ENCODE measurements at regions not wholly inside any gene's neighbourhood (a gene's known extent, or its start where the extent isn't known, plus 50 kb on each side); places are given as distances from the start of the nearest gene placed in this dataset.

- CTCF ChIA-PET = no interaction called here
- no peak overlapping the region for H3K27ac Mint-ChIP-seq
- DNase-seq = no peak
- H3K4me3 Mint-ChIP-seq = no peak overlapping the region
- no peaks in the 10 kb centered on the region for H3K27me3 Mint-ChIP-seq
- peaks cover 21% of the 10 kb centered on the region for H3K36me3 Mint-ChIP-seq
- peaks cover 39% of the 10 kb centered on the region for H3K4me1 Mint-ChIP-seq
- peaks cover 11% of the 10 kb centered on the region for H3K9me3 Mint-ChIP-seq
Measured at GRCh38 chr7:115137816-115138215, 215.9 kb downstream of the MDFIC start.

- DNase-seq = no peak
- Mint-ChIP-seq H3K4me1 (peaks cover 46% of the 10 kb centered on the region), H3K27ac (peak overlapping the region; percentile 16), H3K9me3 (peaks cover 19% of the 10 kb centered on the region), H3K36me3 (peaks cover 26% of the 10 kb centered on the region), H3K4me3 (no peak overlapping the region), H3K27me3 (no peaks in the 10 kb centered on the region)
- CTCF ChIA-PET = no interaction called here
Measured at GRCh38 chr7:115136796-115137443, 215.0 kb downstream of the MDFIC start.

GRCh38 chr7:115135769-115136410 lies 214.0 kb downstream of the MDFIC start:
- Mint-ChIP-seq H3K27ac (peak overlapping the region; percentile 82), H3K27me3 (no peaks in the 10 kb centered on the region), H3K9me3 (peaks cover 27% of the 10 kb centered on the region), H3K36me3 (peaks cover 31% of the 10 kb centered on the region), H3K4me3 (no peak overlapping the region), H3K4me1 (peaks cover 46% of the 10 kb centered on the region)
- DNase-seq = peak; percentile 25
- CTCF ChIA-PET = no interaction called here

- DNase-seq = no peak
- Mint-ChIP-seq H3K4me1 (peaks cover 46% of the 10 kb centered on the region), H3K27ac (peak overlapping the region; percentile 82), H3K27me3 (no peaks in the 10 kb centered on the region), H3K9me3 (peaks cover 29% of the 10 kb centered on the region), H3K36me3 (peaks cover 29% of the 10 kb centered on the region), H3K4me3 (no peak overlapping the region)
- CTCF ChIA-PET = no interaction called here
Measured at GRCh38 chr7:115135146-115135545, 213.3 kb downstream of the MDFIC start.

DNA sequence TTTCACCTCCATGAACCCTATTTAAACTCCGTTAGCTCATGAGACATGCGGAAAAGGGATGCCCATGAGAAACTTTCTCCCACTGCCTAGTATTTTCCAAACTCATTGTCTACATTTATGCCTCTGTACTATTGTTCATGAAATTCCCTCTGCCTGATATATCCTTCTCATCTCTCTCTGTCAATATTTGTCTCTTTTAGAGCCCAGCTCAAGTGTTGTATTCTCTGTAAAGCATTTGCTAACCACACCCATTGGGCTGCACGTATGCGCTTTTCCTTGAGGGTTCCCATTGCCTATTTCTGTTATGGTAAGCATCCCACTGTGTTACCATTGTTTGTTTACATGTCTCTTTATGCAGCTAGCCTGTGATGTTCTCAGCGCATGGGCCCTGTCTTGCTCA lies 211.4 kb downstream of the MDFIC start:
- Mint-ChIP-seq H3K4me1 (peaks cover 46% of the 10 kb centered on the region), H3K27me3 (no peaks in the 10 kb centered on the region), H3K36me3 (peaks cover 29% of the 10 kb centered on the region), H3K9me3 (peaks cover 26% of the 10 kb centered on the region), H3K27ac (no peak overlapping the region), H3K4me3 (no peak overlapping the region)
- DNase-seq = no peak
- CTCF ChIA-PET = no interaction called here

- H3K4me1 Mint-ChIP-seq = peaks cover 47% of the 10 kb centered on the region
- H3K36me3 Mint-ChIP-seq = peaks cover 29% of the 10 kb centered on the region
- DNase-seq = no peak
- H3K4me3 Mint-ChIP-seq = no peak overlapping the region
- no peak overlapping the region for H3K27ac Mint-ChIP-seq
- CTCF ChIA-PET = no interaction called here
- no peaks in the 10 kb centered on the region for H3K27me3 Mint-ChIP-seq
- H3K9me3 Mint-ChIP-seq = peaks cover 26% of the 10 kb centered on the region
Measured at GRCh38 chr7:115132096-115132495, 210.2 kb downstream of the MDFIC start.

DNA sequence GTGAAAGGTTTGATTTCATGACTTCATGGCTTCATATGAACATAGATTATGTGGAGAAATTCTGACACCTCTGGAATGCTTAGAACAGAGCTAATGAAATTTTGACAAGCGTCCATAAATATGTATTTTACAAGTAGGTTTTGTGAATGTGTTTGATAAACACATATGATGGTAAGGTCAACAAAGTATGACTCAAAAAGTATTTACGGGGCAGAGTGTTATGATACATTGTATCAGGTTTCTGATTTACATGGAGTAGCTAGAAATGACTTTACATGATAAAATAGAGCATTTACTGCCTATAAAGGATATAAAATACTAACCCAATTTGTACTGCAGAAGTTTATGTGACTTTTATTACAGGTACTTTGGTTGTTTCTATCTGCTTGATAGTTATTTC lies 206.3 kb downstream of the MDFIC start:
- no peak overlapping the region for H3K27ac Mint-ChIP-seq
- CTCF ChIA-PET = no interaction called here
- no peak for DNase-seq
- no peak overlapping the region for H3K4me3 Mint-ChIP-seq
- no peaks in the 10 kb centered on the region for H3K27me3 Mint-ChIP-seq
- peaks cover 19% of the 10 kb centered on the region for H3K9me3 Mint-ChIP-seq
- H3K36me3 Mint-ChIP-seq = peaks cover 13% of the 10 kb centered on the region
- peaks cover 17% of the 10 kb centered on the region for H3K4me1 Mint-ChIP-seq

DNA sequence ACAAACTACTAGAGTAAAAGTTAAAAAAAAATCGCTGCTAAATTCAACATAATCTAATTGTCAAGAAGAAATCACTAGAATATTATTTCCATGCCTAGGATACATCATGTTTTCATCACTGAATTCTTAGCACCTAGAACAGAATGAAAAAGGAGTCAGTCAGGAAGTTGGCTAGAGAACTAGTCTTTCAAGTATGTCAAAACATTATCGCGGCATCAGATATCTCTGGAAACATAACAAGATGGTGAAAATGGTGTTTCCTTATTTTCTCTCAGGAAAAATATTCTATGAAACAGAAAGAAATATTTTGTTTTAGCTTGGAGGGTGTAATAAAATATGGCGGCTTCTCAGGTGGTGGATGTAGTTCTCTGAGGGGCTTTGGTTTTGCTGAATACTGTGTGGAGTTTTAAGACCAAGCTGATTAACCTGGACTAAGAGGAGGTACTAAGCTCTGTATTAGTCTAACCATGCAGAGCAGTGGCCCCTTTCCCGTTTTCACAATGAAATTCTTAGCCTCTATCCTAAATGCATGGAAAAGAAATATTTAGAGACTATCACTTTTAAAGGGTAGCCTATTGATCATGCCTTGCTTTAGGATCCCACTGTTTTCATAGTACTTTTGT lies 205.6 kb downstream of the MDFIC start:
- H3K9me3 Mint-ChIP-seq = peaks cover 14% of the 10 kb centered on the region
- H3K4me1 Mint-ChIP-seq = peaks cover 14% of the 10 kb centered on the region
- H3K27ac Mint-ChIP-seq = no peak overlapping the region
- CTCF ChIA-PET = no interaction called here
- peaks cover 9% of the 10 kb centered on the region for H3K36me3 Mint-ChIP-seq
- DNase-seq = no peak
- H3K4me3 Mint-ChIP-seq = no peak overlapping the region
- H3K27me3 Mint-ChIP-seq = no peaks in the 10 kb centered on the region

DNA sequence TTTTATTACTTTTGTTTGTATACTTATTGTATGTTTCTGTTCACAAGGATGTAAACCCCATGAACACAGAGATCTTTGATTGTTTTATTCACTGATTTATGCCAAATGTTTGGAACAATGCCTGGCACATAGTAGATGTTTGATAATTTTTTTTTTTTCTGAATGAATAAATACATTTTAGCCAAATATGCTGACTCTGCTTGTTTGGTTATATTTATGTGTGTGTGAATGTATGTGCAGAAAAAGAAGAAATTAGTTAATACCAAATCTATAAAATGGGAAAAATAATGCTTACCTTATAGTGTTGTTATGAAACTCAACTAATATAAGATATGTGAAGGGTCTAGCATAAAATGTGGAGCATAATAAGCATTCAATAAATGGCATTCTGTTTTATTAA lies 203.9 kb downstream of the MDFIC start:
- Mint-ChIP-seq H3K4me1 (peaks cover 18% of the 10 kb centered on the region), H3K4me3 (no peak overlapping the region), H3K27me3 (no peaks in the 10 kb centered on the region), H3K36me3 (no peaks in the 10 kb centered on the region), H3K9me3 (peaks cover 2% of the 10 kb centered on the region), H3K27ac (no peak overlapping the region)
- no peak for DNase-seq
- CTCF ChIA-PET = no interaction called here

- Mint-ChIP-seq H3K27ac (no peak overlapping the region), H3K9me3 (no peaks in the 10 kb centered on the region), H3K4me1 (peaks cover 18% of the 10 kb centered on the region), H3K4me3 (no peak overlapping the region), H3K36me3 (no peaks in the 10 kb centered on the region), H3K27me3 (peaks cover under 1% of the 10 kb centered on the region)
- DNase-seq = no peak
- CTCF ChIA-PET = no interaction called here
Measured at GRCh38 chr7:115125312-115125711, 203.4 kb downstream of the MDFIC start.

- peaks cover 18% of the 10 kb centered on the region for H3K4me1 Mint-ChIP-seq
- no peaks in the 10 kb centered on the region for H3K9me3 Mint-ChIP-seq
- no peaks in the 10 kb centered on the region for H3K36me3 Mint-ChIP-seq
- CTCF ChIA-PET = no interaction called here
- no peak overlapping the region for H3K4me3 Mint-ChIP-seq
- no peak overlapping the region for H3K27ac Mint-ChIP-seq
- DNase-seq = no peak
- peaks cover 4% of the 10 kb centered on the region for H3K27me3 Mint-ChIP-seq
Measured at GRCh38 chr7:115124409-115124939, 202.6 kb downstream of the MDFIC start.

DNA sequence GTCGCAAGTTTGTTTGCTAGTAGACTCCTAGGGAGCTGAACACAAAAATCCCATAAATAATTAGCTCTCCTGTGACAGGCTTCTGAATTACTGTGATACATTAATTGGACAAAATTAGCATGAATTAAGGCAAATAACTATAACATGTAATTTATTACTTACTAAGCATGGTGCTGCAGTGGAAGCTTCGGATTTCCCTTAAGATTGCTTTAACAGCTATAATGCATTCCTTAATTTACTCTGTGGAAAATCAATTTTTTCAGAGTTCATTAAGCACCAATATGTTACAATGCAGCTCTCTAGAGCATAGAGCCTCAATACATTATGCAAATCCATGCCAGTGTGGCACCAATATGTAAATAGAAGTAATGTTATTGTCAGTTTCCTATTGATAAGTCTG lies 201.5 kb downstream of the MDFIC start:
- CTCF ChIA-PET = interaction anchor here (0.6 kb wide), 1 partner anchor 29 kb away, joined by 3 read pairs; no protein-coding TSS in a partner anchor
- H3K4me1 Mint-ChIP-seq = peaks cover 18% of the 10 kb centered on the region
- H3K36me3 Mint-ChIP-seq = no peaks in the 10 kb centered on the region
- no peak overlapping the region for H3K27ac Mint-ChIP-seq
- no peak for DNase-seq
- peaks cover 4% of the 10 kb centered on the region for H3K27me3 Mint-ChIP-seq
- no peak overlapping the region for H3K4me3 Mint-ChIP-seq
- no peaks in the 10 kb centered on the region for H3K9me3 Mint-ChIP-seq

GRCh38 chr7:115122388-115122787 lies 200.5 kb downstream of the MDFIC start:
- DNase-seq = no peak
- Mint-ChIP-seq H3K4me1 (peaks cover 13% of the 10 kb centered on the region), H3K4me3 (no peak overlapping the region)

GRCh38 chr7:115117748-115118147 lies 195.9 kb downstream of the MDFIC start:
- Mint-ChIP-seq H3K4me1 (peaks cover 10% of the 10 kb centered on the region), H3K27me3 (peaks cover 7% of the 10 kb centered on the region), H3K36me3 (no peaks in the 10 kb centered on the region), H3K9me3 (no peaks in the 10 kb centered on the region), H3K4me3 (no peak overlapping the region), H3K27ac (no peak overlapping the region)
- CTCF ChIA-PET = no interaction called here
- DNase-seq = no peak

More at GRCh38 chr7:115122388-115122787, 200.5 kb downstream of the MDFIC start:
- CTCF ChIA-PET = no interaction called here
- Mint-ChIP-seq H3K36me3 (no peaks in the 10 kb centered on the region), H3K9me3 (no peaks in the 10 kb centered on the region), H3K27me3 (peaks cover 4% of the 10 kb centered on the region), H3K27ac (no peak overlapping the region)

Data from activated naive CD4-positive, alpha-beta T cell treated with anti-CD3 and anti-CD28 coated beads, Interleukin-2, amount 10 ng/mL, durations not matched to agents 7 days and 5 days (primary cell).